Neural cell (in vitro differentiated cells): ENCODE measurements at regions not wholly inside any gene's neighbourhood (a gene's known extent, or its start where the extent isn't known, plus 50 kb on each side); places are given as distances from the start of the nearest gene placed in this dataset.

Source experiments
- H2AFZ ChIP-seq: fragments of 200-600, 300-800 bp; sonication (generic), shearing (Covaris generic); 2 replicates; pipeline ENCODE4 v1.6.0; 2014; ENCODE audit warnings: low read depth, mild to moderate bottlenecking, antibody characterized with exemption, low read length, moderate library complexity
- H3F3A ChIP-seq: fragments of 200-600 bp; shearing (Covaris generic); 2 replicates; pipeline ENCODE4 v1.6.1; 2016; ENCODE audit warnings: mild to moderate bottlenecking, moderate library complexity, mixed read lengths, antibody characterized with exemption, low read length; ENCODE audit not compliant: insufficient read depth, poor library complexity, severe bottlenecking
- H3K27ac ChIP-seq: fragments of 200-600, 300-800 bp; sonication (generic), shearing (Covaris generic); 2 replicates; pipeline ENCODE4 v1.5.1; 2014; ENCODE audit warnings: mild to moderate bottlenecking, low read length, moderate library complexity
- H3K27me3 ChIP-seq: fragments of 300-800, 200-600 bp; sonication (generic), shearing (Covaris generic); 2 replicates; pipeline ENCODE4 v1.6.0; 2014; ENCODE audit warnings: mild to moderate bottlenecking, low read depth, low read length, moderate library complexity; ENCODE audit not compliant: insufficient read depth
- H3K36me3 ChIP-seq: fragments of 300-800, 200-600 bp; sonication (generic), shearing (Covaris generic); 2 replicates; pipeline ENCODE4 v1.5.1; 2014; ENCODE audit warnings: mild to moderate bottlenecking, antibody characterized with exemption, low read length, moderate library complexity; ENCODE audit not compliant: insufficient read depth
- H3K4me2 ChIP-seq: fragments of 300-800, 200-600 bp; sonication (generic), shearing (Covaris generic); 2 replicates; pipeline ENCODE4 v1.6.0; 2014; ENCODE audit warnings: mild to moderate bottlenecking, low read length
- H3K4me3 ChIP-seq: fragments of 300-800, 200-600 bp; sonication (generic), shearing (Covaris generic); 2 replicates; pipeline ENCODE4 v1.5.1; 2014; ENCODE audit warnings: mild to moderate bottlenecking, low read length, moderate library complexity
- H3K79me2 ChIP-seq: fragments of 200-600 bp; shearing (Covaris generic); replicated peaks from 2 replicates; pipeline ENCODE4 v1.6.0; 2014; ENCODE audit warnings: mild to moderate bottlenecking, low read length, moderate library complexity; ENCODE audit not compliant: insufficient read depth
- H3K9ac ChIP-seq: fragments of 300-800, 200-600 bp; sonication (generic), shearing (Covaris generic); 2 replicates; pipeline ENCODE4 v1.6.1; 2016; ENCODE audit warnings: mild to moderate bottlenecking, low read length, mixed read lengths
- H3K9me2 ChIP-seq: fragments of 200-600 bp; shearing (Covaris generic); 2 replicates; pipeline ENCODE4 v1.6.1; 2016; ENCODE audit warnings: mild to moderate bottlenecking, low read length, mixed read lengths; ENCODE audit not compliant: insufficient read depth
- H3K9me3 ChIP-seq: fragments of 200-600, 300-800 bp; sonication (generic), shearing (Covaris generic); 2 replicates; pipeline ENCODE4 v1.6.1; 2016; ENCODE audit warnings: mild to moderate bottlenecking, mixed run types, low read length, moderate library complexity, mixed read lengths
- H4K20me1 ChIP-seq: fragments of 200-600 bp; shearing (Covaris generic); 2 replicates; pipeline ENCODE4 v1.6.1; 2016; ENCODE audit warnings: mild to moderate bottlenecking, mixed run types; ENCODE audit not compliant: insufficient read depth
- EP300 ChIP-seq: fragments of 450-650 bp; conservative IDR thresholded peaks from 2 replicates; pipeline ENCODE4 v1.6.1; 2014; ENCODE audit warnings: antibody characterized with exemption, mild to moderate bottlenecking, moderate library complexity; ENCODE audit not compliant: poor library complexity, severe bottlenecking
- EZH2 ChIP-seq: fragments of 200-600, 300-800 bp; shearing (Covaris generic), sonication (generic); IDR thresholded peaks from 2 replicates; pipeline ENCODE4 v1.6.1; 2014; ENCODE audit warnings: antibody characterized with exemption, low read length, borderline replicate concordance, mild to moderate bottlenecking; ENCODE audit not compliant: insufficient read depth, poor library complexity, severe bottlenecking
- MXI1 ChIP-seq: fragments of 450-650 bp; conservative IDR thresholded peaks from 2 replicates; pipeline ENCODE4 v1.6.1; 2014; ENCODE audit warnings: antibody characterized with exemption, mild to moderate bottlenecking; ENCODE audit not compliant: poor library complexity, severe bottlenecking
- POLR2AphosphoS5 ChIP-seq: IDR thresholded peaks from 2 replicates; pipeline ENCODE4 v1.6.1; 2012
- RAD21 ChIP-seq: fragments of 450-650 bp; conservative IDR thresholded peaks from 2 replicates; pipeline ENCODE4 v1.6.1; 2014; ENCODE audit warnings: antibody characterized with exemption, mild to moderate bottlenecking, moderate library complexity
- SMC3 ChIP-seq: fragments of 450-650 bp; conservative IDR thresholded peaks from 2 replicates; pipeline ENCODE4 v1.6.1; 2014; ENCODE audit warnings: antibody characterized with exemption, mild to moderate bottlenecking, moderate library complexity; ENCODE audit not compliant: poor library complexity
- TAF1 ChIP-seq: IDR thresholded peaks from 2 replicates; pipeline ENCODE4 v1.6.1; 2012; ENCODE audit warnings: low read depth
- TF ChIP-seq, protein P1 (sequence below): IDR thresholded peaks from 2 replicates; pipeline ENCODE4 v1.6.1; 2012; ENCODE audit warnings: borderline replicate concordance
- TF ChIP-seq, protein P2 (sequence below): fragments of 450-650 bp; IDR thresholded peaks from 2 replicates; pipeline ENCODE4 v1.5.1; 2014; ENCODE audit warnings: antibody characterized with exemption, mild to moderate bottlenecking, moderate library complexity; ENCODE audit not compliant: poor library complexity, severe bottlenecking

DNA sequence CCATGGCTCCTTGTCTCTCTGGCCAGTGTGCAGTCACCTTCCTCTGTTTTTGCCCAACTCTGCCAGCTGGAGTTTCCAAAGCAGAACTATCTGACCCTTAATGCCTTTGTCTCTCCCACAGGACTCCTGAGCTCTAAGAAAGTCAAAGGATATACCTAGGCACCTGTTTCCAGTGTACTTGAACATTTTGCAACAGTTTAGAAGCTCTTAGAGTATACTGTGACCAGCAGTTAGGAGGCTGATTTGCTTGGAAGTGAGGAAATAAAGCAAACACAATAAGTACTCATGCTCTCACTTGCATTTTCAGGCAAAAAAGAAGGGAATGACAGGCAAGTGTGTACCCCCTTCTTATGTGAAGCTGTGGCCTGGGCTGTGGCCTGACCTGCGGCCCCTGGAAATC, 204.3 kb upstream of the PLET1 start:
- Histone ChIP-seq H4K20me1 (no peaks in the 10 kb centered on the region), H2AFZ (no peak overlapping the region), H3K9ac (no peak overlapping the region), H3F3A (no peaks in the 10 kb centered on the region), H3K27ac (no peak overlapping the region), H3K4me3 (no peak overlapping the region), H3K4me2 (no peak overlapping the region), H3K9me3 (no peaks in the 10 kb centered on the region), H3K9me2 (no peaks in the 10 kb centered on the region), H3K79me2 (no peaks in the 10 kb centered on the region), H3K27me3 (no peaks in the 10 kb centered on the region), H3K36me3 (no peaks in the 10 kb centered on the region)
- TF ChIP-seq, protein P1, sequence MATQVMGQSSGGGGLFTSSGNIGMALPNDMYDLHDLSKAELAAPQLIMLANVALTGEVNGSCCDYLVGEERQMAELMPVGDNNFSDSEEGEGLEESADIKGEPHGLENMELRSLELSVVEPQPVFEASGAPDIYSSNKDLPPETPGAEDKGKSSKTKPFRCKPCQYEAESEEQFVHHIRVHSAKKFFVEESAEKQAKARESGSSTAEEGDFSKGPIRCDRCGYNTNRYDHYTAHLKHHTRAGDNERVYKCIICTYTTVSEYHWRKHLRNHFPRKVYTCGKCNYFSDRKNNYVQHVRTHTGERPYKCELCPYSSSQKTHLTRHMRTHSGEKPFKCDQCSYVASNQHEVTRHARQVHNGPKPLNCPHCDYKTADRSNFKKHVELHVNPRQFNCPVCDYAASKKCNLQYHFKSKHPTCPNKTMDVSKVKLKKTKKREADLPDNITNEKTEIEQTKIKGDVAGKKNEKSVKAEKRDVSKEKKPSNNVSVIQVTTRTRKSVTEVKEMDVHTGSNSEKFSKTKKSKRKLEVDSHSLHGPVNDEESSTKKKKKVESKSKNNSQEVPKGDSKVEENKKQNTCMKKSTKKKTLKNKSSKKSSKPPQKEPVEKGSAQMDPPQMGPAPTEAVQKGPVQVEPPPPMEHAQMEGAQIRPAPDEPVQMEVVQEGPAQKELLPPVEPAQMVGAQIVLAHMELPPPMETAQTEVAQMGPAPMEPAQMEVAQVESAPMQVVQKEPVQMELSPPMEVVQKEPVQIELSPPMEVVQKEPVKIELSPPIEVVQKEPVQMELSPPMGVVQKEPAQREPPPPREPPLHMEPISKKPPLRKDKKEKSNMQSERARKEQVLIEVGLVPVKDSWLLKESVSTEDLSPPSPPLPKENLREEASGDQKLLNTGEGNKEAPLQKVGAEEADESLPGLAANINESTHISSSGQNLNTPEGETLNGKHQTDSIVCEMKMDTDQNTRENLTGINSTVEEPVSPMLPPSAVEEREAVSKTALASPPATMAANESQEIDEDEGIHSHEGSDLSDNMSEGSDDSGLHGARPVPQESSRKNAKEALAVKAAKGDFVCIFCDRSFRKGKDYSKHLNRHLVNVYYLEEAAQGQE = no peak
- no peak for TF ChIP-seq EP300

DNA sequence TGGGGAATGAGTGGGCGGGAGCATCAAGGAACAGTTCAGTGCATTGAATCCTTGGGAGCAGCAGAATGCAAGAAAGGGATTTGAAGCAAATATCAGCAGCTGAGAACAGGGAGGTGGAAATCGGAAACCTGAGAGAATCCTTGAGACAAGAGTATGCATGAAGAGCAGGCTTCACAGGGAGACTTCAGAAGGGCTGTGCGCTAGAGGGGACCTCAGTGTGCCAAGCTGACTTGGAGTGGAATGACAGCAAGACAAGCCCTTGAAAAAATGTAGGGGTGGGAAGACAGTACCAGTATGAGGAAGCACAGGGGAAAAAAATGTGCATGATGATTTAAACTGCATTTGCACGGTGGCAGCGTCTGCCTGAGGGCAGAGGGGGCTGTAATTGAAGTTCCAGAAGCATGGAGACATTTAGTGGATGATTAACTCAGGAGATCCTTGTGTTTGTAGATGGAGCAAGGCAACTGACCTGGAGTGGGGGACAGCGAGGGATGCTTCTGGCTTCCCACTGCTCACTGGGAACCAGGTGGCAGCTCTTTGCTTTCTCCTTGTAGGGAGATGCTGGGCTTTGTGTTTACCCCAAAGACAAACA, 204.9 kb upstream of the PLET1 start:
- H3F3A ChIP-seq = no peaks in the 10 kb centered on the region
- H3K27ac ChIP-seq = no peak overlapping the region
- no peaks in the 10 kb centered on the region for H3K27me3 ChIP-seq
- H3K36me3 ChIP-seq = no peaks in the 10 kb centered on the region
- TF ChIP-seq POLR2AphosphoS5 (no peak), MXI1 (no peak), TAF1 (no peak), RAD21 (no peak), SMC3 (no peak), EZH2 (no peak), EP300 (no peak)
- TF ChIP-seq, protein P1 = no peak
- TF ChIP-seq, protein P2, sequence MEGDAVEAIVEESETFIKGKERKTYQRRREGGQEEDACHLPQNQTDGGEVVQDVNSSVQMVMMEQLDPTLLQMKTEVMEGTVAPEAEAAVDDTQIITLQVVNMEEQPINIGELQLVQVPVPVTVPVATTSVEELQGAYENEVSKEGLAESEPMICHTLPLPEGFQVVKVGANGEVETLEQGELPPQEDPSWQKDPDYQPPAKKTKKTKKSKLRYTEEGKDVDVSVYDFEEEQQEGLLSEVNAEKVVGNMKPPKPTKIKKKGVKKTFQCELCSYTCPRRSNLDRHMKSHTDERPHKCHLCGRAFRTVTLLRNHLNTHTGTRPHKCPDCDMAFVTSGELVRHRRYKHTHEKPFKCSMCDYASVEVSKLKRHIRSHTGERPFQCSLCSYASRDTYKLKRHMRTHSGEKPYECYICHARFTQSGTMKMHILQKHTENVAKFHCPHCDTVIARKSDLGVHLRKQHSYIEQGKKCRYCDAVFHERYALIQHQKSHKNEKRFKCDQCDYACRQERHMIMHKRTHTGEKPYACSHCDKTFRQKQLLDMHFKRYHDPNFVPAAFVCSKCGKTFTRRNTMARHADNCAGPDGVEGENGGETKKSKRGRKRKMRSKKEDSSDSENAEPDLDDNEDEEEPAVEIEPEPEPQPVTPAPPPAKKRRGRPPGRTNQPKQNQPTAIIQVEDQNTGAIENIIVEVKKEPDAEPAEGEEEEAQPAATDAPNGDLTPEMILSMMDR = no peak
- no peak overlapping the region for H2AFZ ChIP-seq
- H3K9me2 ChIP-seq = no peaks in the 10 kb centered on the region
- H4K20me1 ChIP-seq = no peaks in the 10 kb centered on the region
- H3K4me3 ChIP-seq = no peak overlapping the region
- no peaks in the 10 kb centered on the region for H3K9me3 ChIP-seq
- H3K9ac ChIP-seq = no peak overlapping the region
- H3K79me2 ChIP-seq = no peaks in the 10 kb centered on the region
- no peak overlapping the region for H3K4me2 ChIP-seq
